ENCODE measurements at regions not wholly inside any gene's neighbourhood (a gene's known extent, or its start where the extent isn't known, plus 50 kb on each side); places are given as distances from the start of the nearest gene placed in this dataset.

- no peaks in the 10 kb centered on the region for H3K27me3 ChIP-seq (replicated peaks in 1 of 7)
- no peaks in the 10 kb centered on the region for H3K4me1 ChIP-seq
- H3K4me3 ChIP-seq = no peak overlapping the region
- WGBS, 5 donors = 64 to 90% (median 85%) methylated on average over 3 to 7 of the region's 7 CpGs
- TF ChIP-seq CTCF (IDR thresholded peaks at IDR 0.05 in 8 of 11, conservative IDR thresholded peaks at IDR 0.05 in 3 of 11) = no peak
- TF ChIP-seq POLR2AphosphoS5 (IDR thresholded peaks at IDR 0.05) = no peak
- H3K27ac ChIP-seq = no peak overlapping the region
- no peaks in the 10 kb centered on the region for H3K36me3 ChIP-seq
- no peak for DNase-seq
- intact Hi-C loops (cut with DNase I; ENCODE audit: low total_unique reads) = no loop called here
- peaks cover 0 to 25% (median 3%) of the 10 kb centered on the region in 8 donors for H3K9me3 ChIP-seq
Observed at GRCh38 chr1:105436589-105437259, 1619.8 kb upstream of the PRMT6 start.

- intact Hi-C loops (cut with DNase I; ENCODE audit: low total_unique reads) = no loop called here
- WGBS, 5 donors = 72 to 88% (median 80%) methylated on average over 1 of the region's 1 CpG
- Histone ChIP-seq H3K27me3 (replicated peaks in 1 of 7) (no peaks in the 10 kb centered on the region), H3K36me3 (no peaks in the 10 kb centered on the region), H3K9me3 (peaks cover 0 to 25% (median 3%) of the 10 kb centered on the region in 8 donors), H3K4me3 (no peak overlapping the region), H3K4me1 (no peaks in the 10 kb centered on the region), H3K27ac (no peak overlapping the region)
- no peak for DNase-seq
- TF ChIP-seq POLR2AphosphoS5 (IDR thresholded peaks at IDR 0.05) (no peak), CTCF (IDR thresholded peaks at IDR 0.05 in 8 of 11, conservative IDR thresholded peaks at IDR 0.05 in 3 of 11) (no peak), POLR2A (IDR thresholded peaks at IDR 0.05) (no peak)
Observed at GRCh38 chr1:105437847-105438246, 1618.6 kb upstream of the PRMT6 start.

GRCh38 chr1:105442901-105443300 is 1613.6 kb upstream of the PRMT6 start:
- intact Hi-C loops (cut with DNase I; ENCODE audit: low total_unique reads) = no loop called here
- TF ChIP-seq POLR2AphosphoS5 (IDR thresholded peaks at IDR 0.05) (no peak), POLR2A (IDR thresholded peaks at IDR 0.05) (no peak), CTCF (IDR thresholded peaks at IDR 0.05 in 8 of 11, conservative IDR thresholded peaks at IDR 0.05 in 3 of 11) (no peak)
- Histone ChIP-seq H3K4me3 (no peak overlapping the region), H3K9me3 (peaks cover 0 to 13% (median 4%) of the 10 kb centered on the region in 8 donors), H3K27ac (no peak overlapping the region), H3K27me3 (replicated peaks in 1 of 7) (no peaks in the 10 kb centered on the region), H3K36me3 (no peaks in the 10 kb centered on the region), H3K4me1 (no peaks in the 10 kb centered on the region)
- no peak for DNase-seq
- 50 to 67% (median 55%) methylated on average over 4 of the region's 4 CpGs for WGBS, 5 donors

GRCh38 chr1:105459759-105460158 is 1596.7 kb upstream of the PRMT6 start:
- no peaks in the 10 kb centered on the region for H3K4me1 ChIP-seq
- no peak overlapping the region for H3K27ac ChIP-seq
- H3K27me3 ChIP-seq (replicated peaks in 1 of 7) = no peaks in the 10 kb centered on the region
- intact Hi-C loops (cut with DNase I; ENCODE audit: low total_unique reads) = no loop called here
- DNase-seq = no peak
- no peak overlapping the region for H3K4me3 ChIP-seq
- H3K36me3 ChIP-seq = no peaks in the 10 kb centered on the region
- H3K9me3 ChIP-seq = peaks cover 0 to 6% (median 0%) of the 10 kb centered on the region in 8 donors
- TF ChIP-seq POLR2AphosphoS5 (IDR thresholded peaks at IDR 0.05) = no peak
- no peak for TF ChIP-seq POLR2A (IDR thresholded peaks at IDR 0.05)
- no peak for TF ChIP-seq CTCF (IDR thresholded peaks at IDR 0.05 in 8 of 11, conservative IDR thresholded peaks at IDR 0.05 in 3 of 11)
